Pancreas (tissue), 10 donors: ENCODE measurements at regions not wholly inside any gene's neighbourhood (a gene's known extent, or its start where the extent isn't known, plus 50 kb on each side); places are given as distances from the start of the nearest gene placed in this dataset.
A peak's percentile ranks its signal among the peaks of the same experiment; 100 is the strongest.

ENCODE experiments used
- ATAC-seq, 4 donors: fragments of 200-7000 bp; cut with Tn5 transposase; one replicate each; pipeline versions ENCODE4 v1.8.0 to v1.9.1; 2020; ENCODE audit warnings: mild to moderate bottlenecking in 4 of 4, moderate library complexity in 4 of 4
- DNase-seq, 6 donors: peaks; one replicate each; pipeline ENCODE4 v3.0.0-alpha.2; 2020
- FAIRE-seq: peaks from 2 replicates; lab custom pipeline; 2012; peaks lifted over from hg19 to GRCh38; lab: Jason Lieb, UNC
- H3K27ac ChIP-seq, 4 donors: fragments of 200-600 bp; sonication (generic); 1 replicate in 3 of 4; 2 replicates in 1 of 4; pipeline versions ENCODE4 v1.5.0 to v1.8.0; 2020
- H3K27me3 ChIP-seq, 4 donors: fragments of 200-600 bp; one replicate each; pipeline ENCODE4 v1.8.0; 2021
- H3K36me3 ChIP-seq, 3 donors: fragments of 200-600 bp; sonication (generic) in 1 of 3; one replicate each; pipeline versions ENCODE4 v1.5.0 to v1.8.0; 2020 to 2021
- H3K4me1 ChIP-seq, 3 donors: fragments of 200-600 bp; one replicate each; pipeline ENCODE4 v1.8.0; 2021
- H3K4me3 ChIP-seq, 4 donors: fragments of 200-600 bp; sonication (generic) in 2 of 4; one replicate each; pipeline versions ENCODE4 v1.5.0 to v1.8.0; 2020 to 2021
- H3K9me3 ChIP-seq, 4 donors: fragments of 200-600 bp; one replicate each; pipeline ENCODE4 v1.8.0; 2021
- WGBS, 2 donors: extraction: QIAGEN DNeasy Blood & Tissue Kit; methylation state at CpG; one replicate each; pipeline ENCODE4 v1.1.7; 2013; 5-methylcytosine and 5-hydroxymethylcytosine counted together
- intact Hi-C, 3 donors: fragments of 100-400 bp; cut with DNase I; formaldehyde crosslinking; loops; one replicate each; pipeline versions ENCODE4 v1.11.1 to v1.14.2; 2022
- TF ChIP-seq, protein P1 (sequence below), 4 donors: fragments of 200-600 bp; sonication (generic) in 3 of 4; IDR thresholded peaks; one replicate each; pipeline versions ENCODE4 v1.5.0 to v1.8.0; 2021; ENCODE audit warnings: antibody characterized with exemption in 4 of 4
- donor health status: healthy with polysubstance abuse.
- donor health status: DM: no; HTN: no; CAD: no; lungs with moderate emphysema.
- donor health status: DM: no; HTN: no; CAD: no.
- donor health status: control.
- donor health status: control.
- donor health status: Bipolar disorder and iron deficiency.
- donor health status: DM: yes; HTN: yes; CAD: no.
- donor health status: DM: no; HTN: no; CAD: no.
- donor health status: DM: no; HTN: no; CAD: no.
- donor health status: DM: yes; HTN: yes; CAD: no.

DNA sequence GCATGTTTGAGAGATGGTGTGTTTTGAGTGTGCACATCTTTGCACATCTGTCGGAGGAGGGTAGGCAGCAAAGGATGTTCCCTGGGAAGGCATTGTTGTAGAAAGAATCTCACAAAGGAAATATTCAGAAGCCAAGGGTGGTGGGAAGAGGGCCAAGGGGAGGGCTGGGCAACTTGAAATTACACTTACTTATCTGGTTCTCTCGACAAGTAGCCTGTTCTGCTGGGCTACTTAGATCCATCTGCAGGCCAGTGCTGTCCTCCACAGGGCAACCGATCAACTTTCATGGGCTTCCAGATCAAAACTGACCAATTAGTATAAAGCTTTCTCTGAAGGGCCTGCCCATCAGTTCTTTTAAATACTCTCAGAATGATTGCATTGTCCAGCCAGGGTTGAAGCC lies 495.2 kb downstream of the GADD45G start:
- Histone ChIP-seq H3K9me3 (no peaks in the 10 kb centered on the region), H3K36me3 (no peaks in the 10 kb centered on the region), H3K27ac (no peak overlapping the region), H3K27me3 (no peaks in the 10 kb centered on the region), H3K4me1 (peaks cover 0 to 4% (median 4%) of the 10 kb centered on the region in 3 donors), H3K4me3 (no peak overlapping the region)
- intact Hi-C loops = loop anchor here in 1 of 3 donors (5.0 to 10.0 kb wide), 2 partner anchors 365 to 498 kb away; no protein-coding TSS in a partner anchor
- WGBS, 2 donors = 53 to 62% methylated on average over 3 of the region's 3 CpGs
- ATAC-seq = no peak
- FAIRE-seq = no peak
- DNase-seq = no peak
- TF ChIP-seq, protein P1, sequence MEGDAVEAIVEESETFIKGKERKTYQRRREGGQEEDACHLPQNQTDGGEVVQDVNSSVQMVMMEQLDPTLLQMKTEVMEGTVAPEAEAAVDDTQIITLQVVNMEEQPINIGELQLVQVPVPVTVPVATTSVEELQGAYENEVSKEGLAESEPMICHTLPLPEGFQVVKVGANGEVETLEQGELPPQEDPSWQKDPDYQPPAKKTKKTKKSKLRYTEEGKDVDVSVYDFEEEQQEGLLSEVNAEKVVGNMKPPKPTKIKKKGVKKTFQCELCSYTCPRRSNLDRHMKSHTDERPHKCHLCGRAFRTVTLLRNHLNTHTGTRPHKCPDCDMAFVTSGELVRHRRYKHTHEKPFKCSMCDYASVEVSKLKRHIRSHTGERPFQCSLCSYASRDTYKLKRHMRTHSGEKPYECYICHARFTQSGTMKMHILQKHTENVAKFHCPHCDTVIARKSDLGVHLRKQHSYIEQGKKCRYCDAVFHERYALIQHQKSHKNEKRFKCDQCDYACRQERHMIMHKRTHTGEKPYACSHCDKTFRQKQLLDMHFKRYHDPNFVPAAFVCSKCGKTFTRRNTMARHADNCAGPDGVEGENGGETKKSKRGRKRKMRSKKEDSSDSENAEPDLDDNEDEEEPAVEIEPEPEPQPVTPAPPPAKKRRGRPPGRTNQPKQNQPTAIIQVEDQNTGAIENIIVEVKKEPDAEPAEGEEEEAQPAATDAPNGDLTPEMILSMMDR (IDR thresholded peaks at IDR 0.05) = no peak

DNA sequence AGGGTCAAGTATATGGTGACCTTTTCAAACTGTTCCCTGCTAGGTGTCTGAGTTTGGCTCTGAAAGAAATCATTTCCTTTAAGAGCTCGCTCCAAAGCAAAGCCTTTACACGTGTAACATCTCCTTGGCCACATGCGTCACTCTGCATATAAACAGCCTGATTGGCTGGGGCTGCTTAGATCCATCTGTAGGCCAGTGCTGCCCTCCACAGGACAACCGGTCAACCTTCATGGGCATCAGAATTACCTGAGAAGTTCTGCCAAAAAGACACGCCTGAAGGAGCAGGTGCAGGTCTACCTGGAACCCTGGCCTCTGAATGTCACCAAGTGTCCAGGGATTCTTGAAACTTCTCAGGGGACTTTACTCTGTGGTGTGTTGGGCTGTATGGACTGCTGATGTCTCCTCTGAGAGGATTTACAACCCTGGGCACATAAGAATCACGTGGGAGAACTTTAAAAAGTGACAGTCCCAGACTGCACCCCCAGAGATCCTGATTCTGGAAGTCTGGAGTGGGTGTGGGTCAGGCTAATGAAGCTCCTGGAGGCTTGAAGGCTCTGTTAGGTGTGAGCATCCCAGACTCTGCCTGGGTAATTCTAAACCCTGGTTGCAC lies 497.6 kb downstream of the GADD45G start:
- DNase-seq (peak; percentile 79 to 92 (median 88)), FAIRE-seq (peak; percentile 95), ATAC-seq (peak; percentile 93 to 95 (median 94))
- TF ChIP-seq, protein P1 (IDR thresholded peaks at IDR 0.05) = peak; percentile 61 to 67 (median 64)
- intact Hi-C loops = loop anchor here in 1 of 3 donors (5.0 to 10.0 kb wide), 2 partner anchors 368 to 500 kb away; no protein-coding TSS in a partner anchor
- Histone ChIP-seq H3K27me3 (no peaks in the 10 kb centered on the region), H3K9me3 (no peaks in the 10 kb centered on the region), H3K4me1 (peaks cover 2 to 9% (median 7%) of the 10 kb centered on the region in 3 donors), H3K4me3 (no peak overlapping the region), H3K36me3 (no peaks in the 10 kb centered on the region), H3K27ac (no peak overlapping the region)
- WGBS, 2 donors = 11 to 12% methylated on average over 6 of the region's 6 CpGs

GRCh38 chr9:90103771-90104170 lies 499.0 kb downstream of the GADD45G start:
- Histone ChIP-seq H3K27me3 (no peaks in the 10 kb centered on the region), H3K36me3 (no peaks in the 10 kb centered on the region), H3K27ac (no peak overlapping the region), H3K4me1 (peaks cover 4 to 17% (median 9%) of the 10 kb centered on the region in 3 donors), H3K9me3 (no peaks in the 10 kb centered on the region), H3K4me3 (no peak overlapping the region)
- FAIRE-seq = no peak
- intact Hi-C loops = loop anchor here in 1 of 3 donors (5.0 to 10.0 kb wide), 2 partner anchors 369 to 501 kb away; no protein-coding TSS in a partner anchor
- no peak for ATAC-seq
- DNase-seq = no peak
- TF ChIP-seq, protein P1 (IDR thresholded peaks at IDR 0.05) = no peak

- no peak for ATAC-seq
- Histone ChIP-seq H3K27me3 (no peaks in the 10 kb centered on the region), H3K4me3 (no peak overlapping the region), H3K27ac (no peak overlapping the region), H3K9me3 (no peaks in the 10 kb centered on the region), H3K36me3 (no peaks in the 10 kb centered on the region), H3K4me1 (peaks cover 4 to 17% (median 9%) of the 10 kb centered on the region in 3 donors)
- no peak for DNase-seq
- WGBS, 2 donors = 25 to 31% methylated on average over 1 of the region's 1 CpG
- intact Hi-C loops = loop anchor here in 1 of 3 donors (10.0 kb wide), 1 partner anchor 371 kb away; no protein-coding TSS in a partner anchor
- no peak for FAIRE-seq
- TF ChIP-seq, protein P1 (IDR thresholded peaks at IDR 0.05) = no peak
Observed at GRCh38 chr9:90105773-90106172, 501.0 kb downstream of the GADD45G start.
